GM12878 (cell line): ENCODE measurements at regions not wholly inside any gene's neighbourhood (a gene's known extent, or its start where the extent isn't known, plus 50 kb on each side); places are given as distances from the start of the nearest gene placed in this dataset.

Experiments used
- ATAC-seq: fragments of 200-7000 bp; cut with Tn5 transposase; 3 replicates; pipeline ENCODE4 v1.9.1; 2020; ENCODE audit warnings: mild to moderate bottlenecking, moderate library complexity
- BruUV-seq: library from RNA; stranded (reverse); fragments of 400-500 nt; replicated peaks from 2 replicates; lab custom pipeline; 2021; lab: Mats Ljungman, UMichigan
- CTCF ChIA-PET: fragments of 300-600 bp; sonication (Branson Sonifier 250); formaldehyde crosslinking; extraction: SDS; loops from one replicate; lab custom pipeline; 2021; ENCODE audit warnings: inconsistent platforms; lab: Yijun Ruan, JAX
- POLR2A ChIA-PET: fragments of 350-600 bp; formaldehyde crosslinking; extraction: SDS; loops from one replicate; lab custom pipeline; 2021; ENCODE audit warnings: inconsistent platforms; lab: Charles Lee
- RAD21 ChIA-PET: fragments of 300-600 bp; sonication (Branson Sonifier 250); formaldehyde crosslinking; loops from one replicate; lab custom pipeline; 2023; ENCODE audit warnings: antibody characterized with exemption; ENCODE audit not compliant: unreplicated experiment; lab: Charles Lee
- SMC1A ChIA-PET: fragments of 300-600 bp; sonication (Branson Sonifier 250); formaldehyde crosslinking; loops from one replicate; lab custom pipeline; 2023; ENCODE audit not compliant: unreplicated experiment, uncharacterized antibody; lab: Charles Lee
- DNase-seq: peaks from one replicate; pipeline ENCODE4 v3.0.0-alpha.2; 2011; ENCODE audit warnings: low read depth, low spot score
- FAIRE-seq: peaks from 3 replicates; lab custom pipeline; 2011; peaks lifted over from hg19 to GRCh38; lab: Jason Lieb, UNC
- H2AFZ ChIP-seq: 2 replicates; pipeline ENCODE4 v1.6.0; 2011; ENCODE audit warnings: low read depth, low read length, control low read depth; ENCODE audit not compliant: control insufficient read depth
- H3K27ac ChIP-seq: 2 replicates; pipeline ENCODE4 v1.5.1; 2011; ENCODE audit warnings: control low read depth; ENCODE audit not compliant: control insufficient read depth, insufficient read depth
- H3K27me3 ChIP-seq, 2 experiments: replicated peaks in 1 of 2; 2 replicates each; pipeline versions ENCODE4 v1.6.0 to v1.6.1; 2011; ENCODE audit warnings: low read length in 1 of 2; ENCODE audit not compliant: control insufficient read depth in 2 of 2, insufficient read depth in 2 of 2
- H3K36me3 ChIP-seq, 2 experiments: 2 replicates each; pipeline ENCODE4 v1.5.1; 2011; ENCODE audit warnings: low read length in 1 of 2; ENCODE audit not compliant: control insufficient read depth in 2 of 2, insufficient read depth in 2 of 2
- H3K4me1 ChIP-seq: 2 replicates; pipeline ENCODE4 v1.6.1; 2011; ENCODE audit warnings: mild to moderate bottlenecking, low read length, moderate library complexity, mixed read lengths; ENCODE audit not compliant: control insufficient read depth, insufficient read depth
- H3K4me2 ChIP-seq: 2 replicates; pipeline ENCODE4 v1.6.0; 2011; ENCODE audit warnings: control low read depth; ENCODE audit not compliant: control insufficient read depth, insufficient read depth
- H3K4me3 ChIP-seq: fragments of 200-600 bp; sonication (generic); 2 replicates; pipeline ENCODE4 v1.5.1; 2016
- H3K79me2 ChIP-seq: 2 replicates; pipeline ENCODE4 v1.6.0; 2011; ENCODE audit warnings: low read length; ENCODE audit not compliant: control insufficient read depth, insufficient read depth
- H3K9ac ChIP-seq: 2 replicates; pipeline ENCODE4 v1.8.0; 2011; ENCODE audit warnings: low read length, control low read depth, mixed read lengths; ENCODE audit not compliant: control insufficient read depth, insufficient read depth
- H3K9me3 ChIP-seq: replicated peaks from 3 replicates; pipeline ENCODE4 v1.5.1; 2011; ENCODE audit warnings: mild to moderate bottlenecking, low read length; ENCODE audit not compliant: control insufficient read depth, insufficient read depth
- H4K20me1 ChIP-seq: 2 replicates; pipeline ENCODE4 v1.6.0; 2011; ENCODE audit not compliant: control insufficient read depth, insufficient read depth
- BMI1 ChIP-seq: fragments of 450-650 bp; IDR thresholded peaks from 2 replicates; pipeline ENCODE4 v1.6.1; 2016; ENCODE audit warnings: mild to moderate bottlenecking, moderate library complexity, borderline replicate concordance
- EZH2 ChIP-seq: IDR thresholded peaks from 2 replicates; pipeline ENCODE4 v1.6.1; 2012; ENCODE audit warnings: low read depth, mild to moderate bottlenecking, control low read depth, inconsistent platforms, low read length, borderline replicate concordance; ENCODE audit not compliant: control insufficient read depth
- HDAC6 ChIP-seq: fragments of 200-600 bp; sonication (generic); IDR thresholded peaks from one replicate; pipeline ENCODE4 v1.8.0; 2017; ENCODE audit warnings: antibody characterized with exemption; ENCODE audit not compliant: unreplicated experiment
- LARP7 ChIP-seq: fragments of 450-650 bp; IDR thresholded peaks from 2 replicates; pipeline ENCODE4 v1.6.1; 2017; ENCODE audit warnings: mild to moderate bottlenecking
- NFYB ChIP-seq: IDR thresholded peaks from 2 replicates; pipeline ENCODE4 v1.6.1; 2011; ENCODE audit warnings: low read depth, mild to moderate bottlenecking, low read length, improper control_type of control experiment, moderate library complexity; ENCODE audit not compliant: insufficient read depth
- POU2F2 ChIP-seq: IDR thresholded peaks from 3 replicates; pipeline ENCODE4 v1.6.1; 2011; ENCODE audit warnings: low read depth, mild to moderate bottlenecking, low read length, borderline replicate concordance
- RB1 ChIP-seq: fragments of 450-650 bp; formaldehyde crosslinking; IDR thresholded peaks from 2 replicates; pipeline ENCODE4 v1.6.1; 2017; ENCODE audit warnings: mild to moderate bottlenecking, borderline replicate concordance
- SP1 ChIP-seq: IDR thresholded peaks from one replicate; pipeline ENCODE4 v1.6.1; 2011; ENCODE audit warnings: low read depth, low read length
- SRF ChIP-seq, 2 experiments: IDR thresholded peaks; 2 replicates each; pipeline ENCODE4 v1.6.1; 2011; ENCODE audit warnings: low read depth in 2 of 2, low read length in 2 of 2, mild to moderate bottlenecking in 1 of 2, moderate library complexity in 1 of 2
- SUZ12 ChIP-seq: fragments of 200-600 bp; sonication (generic); IDR thresholded peaks from one replicate; pipeline ENCODE4 v1.6.1; 2018; ENCODE audit warnings: antibody characterized with exemption, mild to moderate bottlenecking; ENCODE audit not compliant: unreplicated experiment
- WRNIP1 ChIP-seq: IDR thresholded peaks from 2 replicates; pipeline ENCODE4 v1.6.1; 2011; ENCODE audit warnings: low read depth, low read length, improper control_type of control experiment, borderline replicate concordance
- ZNF24 ChIP-seq: fragments of 450-650 bp; IDR thresholded peaks from 2 replicates; pipeline ENCODE4 v1.6.1; 2017; ENCODE audit warnings: antibody characterized with exemption, mild to moderate bottlenecking
- WGBS: methylation state at CpG from one replicate; pipeline ENCODE4 v1.1.6; 2016; ENCODE audit warnings: low lambda C conversion rate; ENCODE audit not compliant: insufficient replicate concordance, insufficient coverage; ENCODE audit errors: missing lambda C conversion rate; 5-methylcytosine and 5-hydroxymethylcytosine counted together
- in situ Hi-C: fragments of 300-500 bp; cut with MboI; formaldehyde crosslinking; loops from 9 replicates; pipeline ENCODE4 v1.14.3; 2018; ENCODE audit warnings: mixed read lengths
- intact Hi-C: fragments of 100-400 bp; cut with micrococcal nuclease; formaldehyde crosslinking; loops from one replicate; pipeline ENCODE4 v1.14.2; 2022; ENCODE audit not compliant: unreplicated experiment
- TF ChIP-seq, protein P1 (sequence below): IDR thresholded peaks from 2 replicates; pipeline ENCODE4 v1.6.1; 2011; ENCODE audit warnings: low read depth, mild to moderate bottlenecking, low read length, moderate library complexity, borderline replicate concordance; ENCODE audit errors: extremely low read depth

DNA sequence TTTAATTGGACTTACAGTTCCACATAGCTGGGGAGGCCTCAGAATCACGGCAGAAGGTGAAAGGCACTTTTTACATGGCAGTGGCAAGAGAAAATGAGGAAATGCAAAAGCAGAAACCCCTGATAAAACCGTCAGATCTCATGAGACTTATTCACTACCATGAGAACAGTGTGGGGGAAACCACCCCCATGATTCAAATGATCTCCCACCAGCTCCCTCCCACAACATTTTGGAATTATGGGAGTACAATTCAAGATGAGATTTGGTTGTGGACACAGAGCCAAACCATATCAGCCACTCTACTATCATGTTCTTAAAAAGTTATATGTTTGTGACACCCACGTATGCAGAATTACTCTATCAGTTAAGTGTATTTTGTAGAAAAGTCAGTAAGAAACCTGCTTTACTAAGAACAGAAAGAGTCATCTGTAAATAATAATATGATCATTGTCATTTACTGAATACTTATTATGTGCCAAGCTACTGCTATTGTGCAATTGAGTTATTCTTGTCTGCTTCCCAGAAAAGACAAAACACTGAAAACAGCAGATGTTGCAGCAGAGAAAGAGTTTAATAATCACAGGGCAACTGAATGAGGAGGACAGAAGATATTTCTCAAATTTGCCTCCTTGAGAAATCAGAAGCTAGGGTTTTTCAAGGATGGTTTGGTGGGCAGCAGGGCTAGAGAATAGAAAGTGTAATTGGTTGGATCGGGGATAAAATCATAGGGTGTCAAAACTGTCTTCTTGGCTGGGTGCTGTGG, 207.7 kb upstream of the FGGY start:
- H3K9me3 ChIP-seq, result no peaks in the 10 kb centered on the region; the same call in 1 of the 3 replicates
- intact Hi-C loops, result no loop called here
- no peak overlapping the region for H3K9ac ChIP-seq
- CTCF ChIA-PET, result no interaction called here
- no peak for ATAC-seq
- TF ChIP-seq SRF (IDR thresholded peaks at IDR 0.05; ENCODE audit: low read depth in 2 of 2, low read length in 2 of 2) (no peak), RB1 (no peak), LARP7 (no peak), WRNIP1 (no peak), SP1 (no peak), NFYB (no peak), POU2F2 (no peak), SUZ12 (no peak), ZNF24 (no peak), HDAC6 (no peak), EZH2 (no peak), BMI1 (no peak)
- TF ChIP-seq, protein P1, sequence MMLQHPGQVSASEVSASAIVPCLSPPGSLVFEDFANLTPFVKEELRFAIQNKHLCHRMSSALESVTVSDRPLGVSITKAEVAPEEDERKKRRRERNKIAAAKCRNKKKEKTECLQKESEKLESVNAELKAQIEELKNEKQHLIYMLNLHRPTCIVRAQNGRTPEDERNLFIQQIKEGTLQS, result no peak
- TF ChIP-seq, all 136 proteins: peak for 0
- H3K79me2 ChIP-seq, result no peaks in the 10 kb centered on the region
- no peak overlapping the region for H3K4me2 ChIP-seq
- RAD21 ChIA-PET, result no interaction called here
- no peak overlapping the region for H2AFZ ChIP-seq
- no peaks in the 10 kb centered on the region for H4K20me1 ChIP-seq
- no peak overlapping the region for H3K4me3 ChIP-seq
- H3K4me1 ChIP-seq, result 0 out of 2 replicates have a peak, but pooled peaks cover 2% of the 10 kb centered on the region
- 62% methylated on average over 4 of the region's 4 CpGs for WGBS
- no peaks in the 10 kb centered on the region for H3K36me3 ChIP-seq
- in situ Hi-C loops, result no loop called here
- POLR2A ChIA-PET, result no interaction called here
- no peaks in the 10 kb centered on the region for H3K27me3 ChIP-seq
- SMC1A ChIA-PET, result interaction anchor here (1.9 kb wide), 1 partner anchor 20 kb away, joined by 4 read pairs; no protein-coding TSS in a partner anchor
- no peak for FAIRE-seq
- BruUV-seq, result no TSS peak
- no peak for DNase-seq
- no peak overlapping the region for H3K27ac ChIP-seq
